HG02970 (cell line): ENCODE measurements at regions not wholly inside any gene's neighbourhood (a gene's known extent, or its start where the extent isn't known, plus 50 kb on each side); places are given as distances from the start of the nearest gene placed in this dataset.
"Not testable (repeated sequence)": the region's sequence is repeated elsewhere in the genome, so short reads cannot be mapped to it uniquely, and the experiment has no call there.

ENCODE experiments used
- ATAC-seq: cut with Tn5 transposase; IDR thresholded peaks from one replicate; pipeline ENCODE4 v1.9.1; 2021; ENCODE audit warnings: mild to moderate bottlenecking, moderate library complexity, moderate number of reproducible peaks; ENCODE audit not compliant: unreplicated experiment, low FRiP score

DNA sequence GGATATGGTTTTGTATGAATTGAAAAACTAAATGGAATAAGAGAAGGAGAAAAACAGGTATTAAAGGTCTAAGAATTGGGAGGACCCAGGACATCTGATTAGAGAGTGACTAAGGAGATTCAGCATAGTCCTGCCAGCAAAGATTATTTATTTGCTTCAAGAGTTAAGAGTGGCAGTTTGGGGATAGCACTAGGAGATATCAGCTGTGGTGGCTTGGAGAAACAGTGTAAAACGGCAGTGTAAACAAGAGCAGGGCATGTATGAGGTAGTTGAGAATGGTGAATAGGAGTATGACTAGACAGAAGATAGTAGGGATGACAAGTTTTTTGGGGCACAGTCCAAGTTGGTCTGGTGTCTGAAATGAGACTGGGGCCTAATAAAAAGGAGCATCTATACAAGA, 730.3 kb downstream of the TRHDE start:
- not testable (repeated sequence) for ATAC-seq

DNA sequence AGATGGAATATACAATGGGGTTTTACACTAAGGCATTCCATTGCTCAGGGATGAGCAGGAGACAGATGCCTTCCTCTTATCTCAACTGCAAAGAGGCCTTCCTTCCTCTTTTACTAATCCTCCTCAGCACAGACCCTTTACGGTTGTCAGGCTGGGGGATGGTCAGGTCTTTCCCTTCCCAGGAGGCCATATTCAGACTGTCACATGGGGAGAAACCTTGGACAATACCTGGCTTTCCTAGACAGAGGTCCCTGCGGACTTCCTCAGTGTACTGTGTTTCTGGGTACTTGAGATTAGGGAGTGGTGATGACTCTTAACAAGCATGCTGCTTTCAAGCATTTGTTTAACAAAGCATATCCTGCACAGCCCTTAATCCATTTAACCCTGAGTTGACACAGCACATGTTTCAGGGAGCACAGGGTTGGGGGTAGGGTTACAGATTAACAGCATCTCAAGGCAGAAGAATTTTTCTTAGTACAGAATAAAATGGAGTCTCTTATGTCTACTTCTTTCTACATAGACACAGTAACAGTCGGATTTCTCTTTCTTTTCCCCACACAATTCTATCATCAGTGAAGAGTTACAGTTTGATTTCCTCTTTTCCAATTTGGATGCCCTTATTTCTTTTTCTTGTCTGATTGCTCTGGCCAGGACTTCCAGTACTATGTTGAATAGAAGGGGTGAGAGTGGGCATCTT, 737.1 kb downstream of the TRHDE start:
- ATAC-seq: not testable (repeated sequence)

DNA sequence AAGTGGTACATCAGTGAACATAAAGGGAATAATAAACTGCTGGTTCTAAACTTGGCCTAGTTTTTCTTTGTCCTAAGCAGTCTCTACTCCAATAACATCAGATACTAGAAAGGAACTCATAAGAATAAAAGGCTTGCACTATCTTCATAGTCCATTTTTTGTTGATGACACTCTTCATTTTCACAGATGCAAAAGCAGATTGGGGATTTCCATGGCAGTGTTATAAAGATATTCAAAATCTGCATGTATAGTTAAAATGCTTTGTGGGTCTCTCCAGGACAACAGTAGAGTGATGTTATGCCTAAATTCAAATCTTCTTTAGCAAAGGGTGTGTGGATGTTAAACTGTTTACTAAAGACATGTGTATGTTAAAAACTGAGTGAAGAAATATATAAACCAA, 745.8 kb downstream of the TRHDE start:
- no peak for ATAC-seq

DNA sequence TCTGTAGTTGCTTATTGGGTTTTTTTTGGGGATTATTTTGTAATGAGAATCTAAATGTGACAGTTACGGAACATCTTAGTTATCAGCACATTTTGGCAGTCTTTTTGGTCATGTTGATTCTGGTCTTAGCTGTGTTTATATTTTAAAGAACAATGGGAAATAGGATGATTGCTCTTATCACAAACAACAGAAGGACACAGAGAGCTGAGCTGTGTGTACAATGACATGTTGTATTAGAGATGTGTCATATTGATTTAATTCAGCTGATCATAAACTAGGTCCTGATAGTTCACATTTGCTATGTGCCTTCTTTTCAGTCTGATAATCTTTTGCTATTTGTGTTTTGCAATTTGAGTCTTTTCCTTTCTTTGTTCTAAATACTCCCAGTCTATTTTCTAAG, 781.7 kb downstream of the TRHDE start:
- no peak for ATAC-seq

DNA sequence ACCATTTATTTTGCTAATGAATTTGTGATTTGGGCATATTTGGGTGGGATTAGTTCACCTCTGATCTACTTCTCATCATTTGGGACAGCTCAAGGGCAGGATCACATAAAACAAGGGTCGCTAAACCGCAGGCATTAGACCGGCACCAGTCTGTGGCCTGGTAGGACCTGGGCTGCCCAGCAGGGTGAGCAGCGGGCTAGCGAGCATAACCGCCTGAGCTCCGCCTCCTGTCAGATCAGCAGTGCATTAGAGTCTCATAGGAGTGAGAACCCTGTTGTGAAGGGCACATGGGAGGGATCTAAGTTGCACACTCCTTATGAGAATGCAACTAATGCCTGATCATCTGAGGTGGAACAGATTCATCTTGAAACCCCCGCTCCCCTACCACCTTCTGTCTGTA, 785.3 kb downstream of the TRHDE start:
- ATAC-seq: no peak

DNA sequence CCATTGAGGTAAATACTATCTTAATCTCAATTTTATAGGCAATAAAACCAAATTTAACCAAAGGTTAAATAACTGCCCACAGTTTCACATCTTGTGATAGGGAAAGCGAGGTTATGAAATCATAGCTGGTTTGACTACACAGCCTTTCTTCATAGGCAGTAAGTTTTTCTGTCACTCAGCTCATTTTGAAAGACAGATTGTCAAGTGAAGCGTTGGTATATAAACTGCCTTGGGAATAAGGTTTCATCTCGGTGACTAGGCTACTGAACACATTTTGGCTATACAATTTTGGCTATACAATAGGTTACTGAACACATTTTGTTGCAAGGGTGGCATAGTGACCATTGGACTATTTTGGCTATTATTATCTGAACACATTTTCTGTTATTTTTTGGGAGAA, 793.7 kb downstream of the TRHDE start:
- no peak for ATAC-seq

DNA sequence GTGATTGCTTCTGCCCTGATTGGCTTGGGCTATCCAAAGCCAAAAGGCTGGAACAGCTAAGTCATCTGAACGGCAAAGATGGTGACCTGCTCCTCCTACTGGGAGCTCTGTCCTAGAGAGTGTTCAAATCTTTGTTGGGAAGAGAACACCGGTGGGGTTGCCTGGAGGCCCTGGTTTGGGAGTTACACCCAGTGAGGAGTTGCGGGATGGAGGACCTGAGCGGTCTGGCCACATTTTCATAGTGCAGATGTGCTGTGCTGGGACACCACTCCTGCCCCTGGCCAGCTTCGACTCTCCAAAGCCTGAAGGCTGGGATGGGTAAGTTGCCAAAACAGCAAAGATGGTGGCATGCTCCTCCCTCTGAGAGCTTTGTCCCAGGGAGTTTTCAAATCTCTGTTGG, 795.4 kb downstream of the TRHDE start:
- ATAC-seq: no peak

DNA sequence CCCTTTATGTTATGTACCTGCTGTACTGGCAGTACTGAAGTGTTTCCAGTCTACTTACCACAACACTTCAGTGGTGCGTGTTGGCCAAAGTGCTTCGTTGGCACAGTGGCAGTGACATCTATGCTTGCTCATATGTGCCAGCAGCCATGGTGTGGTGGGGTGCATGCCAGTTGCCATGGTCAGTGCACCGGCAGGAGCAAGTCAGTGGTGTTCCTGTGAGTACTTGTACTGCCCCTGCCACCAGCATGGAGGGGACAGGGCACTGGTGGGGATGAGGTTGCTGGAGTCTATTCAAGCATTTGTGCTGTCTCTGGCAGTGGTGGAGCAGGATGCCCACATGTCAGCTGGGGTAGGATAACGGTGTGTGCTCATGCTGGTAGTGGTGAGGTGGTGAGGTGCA, 800.0 kb downstream of the TRHDE start:
- ATAC-seq: no peak

DNA sequence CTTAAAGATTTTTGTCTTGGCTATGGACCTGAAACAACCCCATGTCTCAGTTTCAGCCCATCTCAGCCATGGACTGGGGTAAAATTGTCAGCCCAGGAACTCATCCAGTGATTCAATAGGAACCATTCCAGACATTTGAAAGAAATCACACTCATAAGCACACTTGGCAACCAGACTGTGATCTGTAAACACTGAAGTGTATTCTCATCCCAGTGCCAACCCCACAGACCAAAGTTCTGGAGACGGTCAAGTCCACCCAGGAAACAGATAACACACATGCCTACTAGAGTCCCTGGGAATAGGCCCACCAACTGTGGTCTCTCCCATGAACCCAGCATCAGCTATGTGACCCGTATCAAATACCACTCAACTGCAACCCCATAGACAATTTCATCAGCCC, 804.6 kb downstream of the TRHDE start:
- ATAC-seq: no peak

DNA sequence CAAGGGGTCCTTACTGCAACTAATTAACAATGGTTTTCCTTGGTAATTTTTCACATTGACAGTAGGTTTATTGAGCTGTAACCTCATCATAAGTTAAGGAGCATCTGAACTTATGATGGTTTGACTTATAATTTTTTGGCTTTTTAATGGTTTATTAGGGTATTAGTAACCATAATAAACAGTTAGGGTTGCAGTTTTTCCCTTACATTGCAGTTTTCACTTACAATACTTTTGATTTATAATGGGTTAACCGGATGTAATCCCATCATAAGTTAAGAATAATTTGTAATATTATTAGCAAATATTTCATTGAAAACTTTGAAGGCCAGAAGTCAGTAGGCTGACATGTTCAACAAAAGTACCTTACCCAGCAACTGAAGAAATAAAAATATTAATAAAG, 811.6 kb downstream of the TRHDE start:
- no peak for ATAC-seq

DNA sequence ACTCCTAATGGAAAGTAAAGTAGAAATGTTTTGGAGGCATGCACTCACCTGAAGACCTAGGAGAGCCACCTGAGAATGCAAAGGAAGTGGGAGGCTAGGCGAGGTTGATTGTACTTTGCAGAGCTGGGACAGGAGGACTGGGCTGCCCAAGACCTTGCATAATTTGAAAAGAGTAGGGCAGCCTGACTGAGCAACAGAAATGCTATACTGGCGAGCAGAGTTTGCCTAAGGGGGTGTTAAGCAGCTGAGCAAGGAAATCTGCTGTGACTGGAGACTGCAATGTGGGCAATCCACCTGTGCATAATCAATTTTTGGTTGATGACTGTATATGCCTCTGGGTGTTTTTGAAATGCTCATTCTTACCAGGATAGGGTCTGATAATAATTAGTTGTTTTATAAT, 834.1 kb downstream of the TRHDE start:
- no peak for ATAC-seq

DNA sequence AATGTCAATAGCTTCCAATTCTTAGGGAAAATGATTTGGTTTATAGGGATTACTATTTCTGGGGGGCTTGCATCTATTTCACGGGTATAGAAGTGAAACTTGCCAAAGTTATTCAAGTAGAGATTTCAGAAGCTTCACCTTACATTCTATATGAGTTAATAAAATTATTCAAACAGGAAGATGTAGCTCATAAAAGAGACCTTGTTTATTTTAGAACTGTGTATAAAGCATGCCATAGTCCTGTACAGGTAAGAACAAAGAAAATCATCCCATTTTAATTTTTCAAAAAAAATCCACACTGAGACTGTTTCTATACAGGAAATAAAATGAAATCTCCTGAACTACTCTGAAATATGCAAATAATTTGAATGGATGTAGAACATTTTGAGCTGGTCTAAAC, 834.7 kb downstream of the TRHDE start:
- no peak for ATAC-seq

DNA sequence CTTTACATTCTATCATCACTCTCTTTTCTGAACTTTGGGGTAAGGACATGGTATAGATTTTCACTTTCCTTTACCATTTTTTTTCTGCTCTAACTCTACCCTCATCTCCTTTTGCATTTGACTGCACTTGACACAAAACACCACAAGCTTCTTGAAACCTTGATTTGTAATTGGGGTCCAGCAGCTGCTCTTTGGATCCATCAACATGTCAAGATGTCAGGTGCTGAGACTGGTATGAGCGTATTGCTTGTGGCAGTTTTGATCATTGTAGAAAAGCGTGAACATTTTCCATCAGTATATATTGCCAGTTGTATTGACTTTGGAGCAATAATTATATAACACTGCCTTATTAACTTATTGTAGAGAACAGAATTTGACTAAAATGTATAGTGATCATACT, 838.6 kb downstream of the TRHDE start:
- no peak for ATAC-seq

DNA sequence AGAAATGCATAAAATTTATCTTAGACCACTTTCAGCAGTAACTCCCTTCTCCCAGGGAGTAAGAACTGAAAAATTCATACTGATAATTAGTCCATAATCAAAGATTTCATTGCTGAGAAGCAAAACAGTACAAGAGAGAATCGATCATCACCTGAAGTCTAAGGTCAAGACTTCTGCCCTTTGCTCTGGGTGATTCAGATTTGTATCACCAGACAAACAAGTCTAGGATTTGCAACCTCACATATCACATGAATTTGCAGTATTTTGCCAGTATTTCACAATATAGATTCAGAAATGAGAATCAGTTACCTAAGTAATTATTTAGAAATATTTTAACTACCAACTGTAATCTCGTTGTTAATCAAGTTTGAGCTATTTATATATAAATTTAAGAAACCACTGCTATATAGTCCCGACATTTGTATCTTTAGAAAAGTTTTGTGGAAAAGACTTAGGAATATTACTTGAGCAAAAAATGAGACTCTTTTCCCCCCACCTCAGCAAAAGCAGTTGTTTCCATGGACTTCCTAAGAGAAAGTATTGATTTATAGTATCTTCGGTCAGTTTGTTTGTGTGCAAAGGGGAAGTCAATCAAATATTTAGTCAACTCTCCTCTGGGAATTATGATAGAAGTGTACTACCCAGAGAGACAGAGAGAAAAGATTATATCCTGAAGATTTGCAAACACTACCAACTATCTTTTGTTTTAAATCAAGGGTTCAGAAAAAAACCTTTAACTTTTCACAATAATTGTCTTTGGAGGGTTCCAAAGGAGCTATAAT, 840.1 kb downstream of the TRHDE start:
- no peak for ATAC-seq

DNA sequence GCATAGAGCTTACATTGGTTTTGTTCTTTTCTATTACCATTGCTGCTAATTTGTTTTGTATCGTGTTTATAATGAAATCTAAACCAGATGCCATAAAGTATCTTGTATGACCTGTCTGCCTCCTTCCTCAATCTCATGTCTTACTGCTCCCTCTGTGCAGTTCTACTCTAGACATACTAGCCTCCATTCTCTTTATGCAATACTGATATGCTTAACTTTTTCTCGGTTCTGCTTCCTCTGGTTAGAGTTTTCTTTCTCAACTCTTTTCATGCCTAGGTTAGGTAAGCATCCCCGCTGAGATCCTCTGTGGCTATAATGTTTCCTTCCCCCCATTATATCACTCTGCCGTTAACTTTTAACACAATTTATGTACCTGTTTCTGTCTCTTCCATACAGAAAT, 852.3 kb downstream of the TRHDE start:
- no peak for ATAC-seq

DNA sequence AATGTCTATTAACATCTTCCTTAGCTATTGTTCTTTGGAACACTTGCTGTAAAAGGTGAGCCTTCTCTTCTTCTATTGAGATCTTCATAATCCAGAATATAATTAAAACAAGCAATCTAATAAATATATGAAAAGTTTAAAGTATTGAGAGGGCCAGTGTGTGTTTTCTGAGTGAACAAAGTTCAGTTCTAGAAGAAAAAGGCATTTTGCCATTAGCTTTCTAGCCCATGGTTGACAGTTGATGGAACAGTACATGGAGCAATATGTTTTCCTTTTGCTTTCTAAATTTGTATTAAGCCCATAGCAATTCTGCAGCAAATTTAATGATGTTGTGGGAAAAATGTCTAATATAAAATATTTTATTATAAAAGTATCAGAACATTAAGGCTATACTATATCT, 853.0 kb downstream of the TRHDE start:
- no peak for ATAC-seq

DNA sequence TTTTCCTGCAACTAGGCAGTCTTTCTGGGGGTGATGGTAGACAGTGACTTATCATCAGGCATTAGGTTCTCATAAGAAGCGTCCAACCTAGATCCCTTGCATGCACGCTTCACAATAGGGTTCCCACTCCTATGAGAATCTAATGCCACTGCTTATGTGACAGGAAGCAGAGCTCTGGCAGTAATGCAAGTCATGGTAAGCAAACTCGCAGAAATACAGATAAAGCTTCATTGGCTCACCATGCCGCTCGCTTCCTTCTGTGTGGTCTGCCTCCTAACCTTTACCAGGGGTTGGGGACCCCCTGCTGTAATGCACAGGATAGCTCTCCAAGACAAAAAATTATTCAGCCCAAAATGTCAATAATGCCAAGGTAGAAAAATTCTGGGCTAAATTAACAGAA, 864.2 kb downstream of the TRHDE start:
- ATAC-seq: no peak

DNA sequence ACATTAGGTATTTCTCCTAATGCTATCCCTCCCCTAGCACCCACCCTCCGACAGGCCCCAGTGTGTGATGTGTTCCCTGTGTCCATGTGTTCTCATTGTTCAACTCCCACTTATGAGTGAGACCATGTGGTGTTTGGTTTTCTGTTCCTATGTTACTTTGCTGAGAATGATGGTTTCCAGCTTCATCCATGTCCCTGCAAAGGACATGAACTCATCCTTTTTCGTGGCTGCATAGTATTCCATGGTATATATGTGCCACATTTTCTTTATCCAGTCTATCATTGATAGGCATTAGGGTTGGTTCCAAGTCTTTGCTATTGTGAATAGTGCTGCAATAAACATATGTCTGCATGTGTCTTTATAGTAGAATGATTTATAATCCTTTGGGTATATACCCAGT, 867.5 kb downstream of the TRHDE start:
- ATAC-seq: not testable (repeated sequence)

DNA sequence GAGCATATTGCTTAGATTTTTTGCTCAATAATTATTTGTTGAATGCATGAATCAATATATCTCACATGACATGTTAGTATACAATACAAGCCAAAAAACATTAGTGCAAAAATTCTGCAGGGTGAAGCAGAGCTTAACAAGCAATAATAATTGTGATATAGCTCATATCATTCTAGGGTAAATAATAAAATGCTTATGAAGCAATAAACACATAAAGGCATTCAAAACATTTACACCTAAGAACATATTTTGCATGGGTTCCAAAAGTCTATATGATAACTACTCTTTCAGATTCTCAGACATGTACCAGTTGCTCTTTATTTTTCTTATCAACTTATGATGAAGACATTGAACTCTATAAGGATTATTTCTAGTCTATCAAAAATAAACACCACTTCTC, 886.2 kb downstream of the TRHDE start:
- ATAC-seq: no peak

DNA sequence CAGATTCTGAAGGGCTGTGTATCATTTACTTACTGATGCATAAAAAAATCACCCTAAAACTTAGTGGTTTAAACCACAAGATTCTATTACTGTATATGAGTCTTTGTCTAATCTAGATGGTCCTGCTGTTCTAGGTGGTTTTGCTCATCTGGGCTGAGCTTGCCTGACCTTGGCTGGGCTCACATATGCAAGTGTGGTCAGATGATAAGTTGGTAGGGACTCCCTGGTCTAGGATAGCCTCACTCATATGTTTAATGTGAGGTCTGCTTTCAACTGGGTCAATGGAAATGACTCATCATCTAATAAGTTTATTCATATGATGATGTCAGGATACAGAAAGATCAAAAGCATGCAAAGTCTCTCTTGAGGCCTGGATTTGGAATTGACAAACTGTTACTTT, 887.8 kb downstream of the TRHDE start:
- no peak for ATAC-seq

DNA sequence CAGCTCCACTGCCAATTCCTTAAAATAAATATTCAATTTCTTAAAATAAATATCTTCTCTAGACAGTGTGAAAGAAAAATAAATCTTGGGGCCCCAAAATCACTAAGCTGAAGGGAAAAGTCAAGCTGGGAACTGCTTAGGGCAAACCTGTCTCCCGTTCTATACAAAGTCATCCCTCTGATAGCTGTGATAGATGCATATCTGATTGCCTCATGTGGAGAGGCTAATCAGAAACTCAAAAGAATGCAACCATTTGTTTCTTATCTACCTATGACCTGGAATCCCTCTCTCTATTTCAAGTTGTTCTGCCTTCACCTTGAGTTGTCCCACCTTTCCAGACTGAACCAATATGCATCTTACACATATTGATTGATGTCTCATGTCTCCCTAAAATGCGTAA, 889.8 kb downstream of the TRHDE start:
- no peak for ATAC-seq

DNA sequence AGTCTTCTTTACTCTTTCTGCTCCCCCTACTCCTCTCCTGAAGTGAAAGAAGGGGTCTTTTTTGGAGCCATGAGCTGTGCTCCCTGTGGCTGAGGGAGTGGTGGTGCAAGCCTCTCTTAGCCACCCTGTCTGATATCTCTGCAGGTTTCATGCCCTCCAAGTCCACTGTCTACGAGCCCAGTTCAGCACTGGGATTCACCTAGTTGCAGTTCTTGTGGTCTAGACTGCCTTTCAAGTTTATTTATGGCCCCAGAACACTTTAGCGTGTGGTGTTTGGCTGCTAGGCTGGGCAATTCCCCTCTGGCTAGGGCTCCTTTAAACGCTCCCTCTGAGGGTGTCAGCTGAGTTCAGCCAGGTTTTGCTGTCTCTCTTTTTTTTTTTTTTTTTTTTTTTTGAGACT, 908.6 kb downstream of the TRHDE start:
- no peak for ATAC-seq
